Mucosa of descending colon (tissue), 3 donors: ENCODE measurements at regions not wholly inside any gene's neighbourhood (a gene's known extent, or its start where the extent isn't known, plus 50 kb on each side); places are given as distances from the start of the nearest gene placed in this dataset.

Experiments used
- ATAC-seq: fragments of 200-7000 bp; cut with Tn5 transposase; one replicate; pipeline ENCODE4 v1.9.1; 2020; ENCODE audit warnings: mild to moderate bottlenecking, moderate library complexity
- DNase-seq, 3 donors: peaks; one replicate each; pipeline ENCODE4 v3.0.0-alpha.2; 2020
- H3K36me3 ChIP-seq: fragments of 200-600 bp; one replicate; pipeline ENCODE4 v1.8.0; 2021; ENCODE audit warnings: low read depth, mild to moderate bottlenecking
- H3K4me1 ChIP-seq: fragments of 200-600 bp; one replicate; pipeline ENCODE4 v1.8.0; 2021; ENCODE audit warnings: low read depth, mild to moderate bottlenecking
- H3K4me3 ChIP-seq: fragments of 200-600 bp; one replicate; pipeline ENCODE4 v1.8.0; 2021; ENCODE audit warnings: mild to moderate bottlenecking
- H3K9me3 ChIP-seq: fragments of 200-600 bp; one replicate; pipeline ENCODE4 v1.8.0; 2021; ENCODE audit warnings: mild to moderate bottlenecking
- intact Hi-C, 2 donors: fragments of 100-400 bp; cut with DNase I in 1 of 2; cut with micrococcal nuclease in 1 of 2; formaldehyde crosslinking; loops; one replicate each; pipeline versions ENCODE4 v1.11.0 to v1.11.1; 2022; cut with DNase I, micrococcal nuclease
- TF ChIP-seq, protein P1 (sequence below): fragments of 200-600 bp; IDR thresholded peaks from one replicate; pipeline ENCODE4 v1.8.0; 2022; ENCODE audit warnings: antibody characterized with exemption, mild to moderate bottlenecking
- donor health status: DM: no; HTN: no; CAD: no; lungs with moderate emphysema.
- donor health status: DM: no; HTN: no; CAD: no.
- donor health status: DM: no; HTN: yes; CAD: no.

DNA sequence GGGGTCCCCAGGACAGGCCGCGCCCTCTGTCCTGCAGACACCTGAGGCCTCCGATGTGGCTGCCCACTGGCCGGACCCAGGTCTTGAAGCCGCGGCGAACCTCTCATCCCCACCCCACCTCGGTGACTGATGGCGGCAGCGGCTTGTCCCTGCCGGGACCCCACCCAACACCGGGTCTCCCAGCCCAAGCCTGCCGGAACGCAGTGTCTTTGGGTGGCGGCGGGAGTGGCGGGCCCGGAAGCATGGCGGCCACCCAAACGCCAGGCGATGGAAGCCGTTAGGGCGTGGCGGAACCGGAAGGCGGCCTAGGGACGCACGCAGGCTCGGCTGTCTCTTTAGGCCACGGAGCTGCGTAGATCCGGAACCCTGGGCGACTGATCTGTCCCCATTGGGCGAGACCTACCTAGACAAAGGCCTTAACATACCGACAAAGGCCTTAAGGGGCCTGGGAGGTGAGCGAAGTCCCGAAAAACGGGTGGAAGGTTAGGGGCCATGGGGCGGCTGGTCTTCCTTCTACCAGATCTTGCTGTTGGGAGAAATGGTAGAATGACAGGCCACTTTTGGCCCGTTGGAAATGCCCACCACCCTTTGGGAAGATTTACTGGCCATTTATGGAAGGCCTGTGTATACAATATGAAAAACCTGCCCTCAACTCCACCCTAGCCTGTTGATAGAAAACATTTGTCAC lies 94.6 kb upstream of the SMC2 start:
- Histone ChIP-seq H3K36me3 (no peaks in the 10 kb centered on the region), H3K4me3 (no peak overlapping the region), H3K4me1 (no peaks in the 10 kb centered on the region), H3K9me3 (no peaks in the 10 kb centered on the region)
- peak in 1 of 3 donors; percentile 35 for DNase-seq
- TF ChIP-seq, protein P1, sequence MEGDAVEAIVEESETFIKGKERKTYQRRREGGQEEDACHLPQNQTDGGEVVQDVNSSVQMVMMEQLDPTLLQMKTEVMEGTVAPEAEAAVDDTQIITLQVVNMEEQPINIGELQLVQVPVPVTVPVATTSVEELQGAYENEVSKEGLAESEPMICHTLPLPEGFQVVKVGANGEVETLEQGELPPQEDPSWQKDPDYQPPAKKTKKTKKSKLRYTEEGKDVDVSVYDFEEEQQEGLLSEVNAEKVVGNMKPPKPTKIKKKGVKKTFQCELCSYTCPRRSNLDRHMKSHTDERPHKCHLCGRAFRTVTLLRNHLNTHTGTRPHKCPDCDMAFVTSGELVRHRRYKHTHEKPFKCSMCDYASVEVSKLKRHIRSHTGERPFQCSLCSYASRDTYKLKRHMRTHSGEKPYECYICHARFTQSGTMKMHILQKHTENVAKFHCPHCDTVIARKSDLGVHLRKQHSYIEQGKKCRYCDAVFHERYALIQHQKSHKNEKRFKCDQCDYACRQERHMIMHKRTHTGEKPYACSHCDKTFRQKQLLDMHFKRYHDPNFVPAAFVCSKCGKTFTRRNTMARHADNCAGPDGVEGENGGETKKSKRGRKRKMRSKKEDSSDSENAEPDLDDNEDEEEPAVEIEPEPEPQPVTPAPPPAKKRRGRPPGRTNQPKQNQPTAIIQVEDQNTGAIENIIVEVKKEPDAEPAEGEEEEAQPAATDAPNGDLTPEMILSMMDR = no peak
- ATAC-seq = no peak
- intact Hi-C loops = no loop called here

DNA sequence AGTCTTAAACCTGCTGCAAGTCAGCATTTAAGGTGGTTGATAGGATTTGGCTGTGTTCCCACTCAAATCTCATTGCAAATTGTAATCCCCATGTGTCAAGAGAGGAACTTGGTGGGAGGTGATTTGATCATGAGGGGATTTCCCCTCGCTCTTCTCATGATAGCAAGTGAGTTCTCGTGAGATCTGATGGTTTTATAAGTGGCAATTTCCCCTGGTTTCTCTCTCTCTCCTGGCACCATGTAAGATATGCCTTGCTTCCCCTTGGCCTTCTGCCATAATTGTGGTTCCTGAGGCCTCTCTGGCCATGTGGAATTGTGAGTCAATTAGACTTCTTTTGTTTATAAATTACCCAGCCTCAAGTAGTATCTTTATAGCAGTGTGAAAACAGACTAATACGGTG lies 84.3 kb upstream of the SMC2 start:
- TF ChIP-seq, protein P1 = no peak
- DNase-seq (no peak), ATAC-seq (no peak)
- H3K36me3 ChIP-seq = no peaks in the 10 kb centered on the region
- no peaks in the 10 kb centered on the region for H3K4me1 ChIP-seq
- intact Hi-C loops = no loop called here
- no peaks in the 10 kb centered on the region for H3K9me3 ChIP-seq
- no peak overlapping the region for H3K4me3 ChIP-seq

DNA sequence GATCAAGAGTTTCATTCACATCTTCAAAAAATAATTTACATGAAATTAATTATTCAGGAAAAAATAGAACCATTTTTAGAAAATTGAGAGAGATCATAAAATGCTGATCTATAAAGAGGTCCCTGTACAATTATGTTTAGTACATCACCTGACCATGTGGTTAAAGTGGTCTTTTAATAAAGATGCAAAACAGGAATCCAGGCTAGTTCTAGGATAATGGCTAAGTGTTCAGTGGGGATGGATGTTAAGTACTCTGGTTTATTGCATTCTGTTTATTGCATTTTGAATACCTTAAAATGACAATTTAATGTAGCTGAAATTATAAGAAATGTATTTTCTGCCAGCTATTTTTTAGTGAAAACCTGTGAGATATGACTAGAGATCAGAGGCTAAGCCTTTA lies 72.0 kb upstream of the SMC2 start:
- Histone ChIP-seq H3K4me3 (no peak overlapping the region), H3K4me1 (no peaks in the 10 kb centered on the region), H3K36me3 (no peaks in the 10 kb centered on the region), H3K9me3 (no peaks in the 10 kb centered on the region)
- DNase-seq (no peak), ATAC-seq (no peak)
- TF ChIP-seq, protein P1 = no peak
- intact Hi-C loops = no loop called here

DNA sequence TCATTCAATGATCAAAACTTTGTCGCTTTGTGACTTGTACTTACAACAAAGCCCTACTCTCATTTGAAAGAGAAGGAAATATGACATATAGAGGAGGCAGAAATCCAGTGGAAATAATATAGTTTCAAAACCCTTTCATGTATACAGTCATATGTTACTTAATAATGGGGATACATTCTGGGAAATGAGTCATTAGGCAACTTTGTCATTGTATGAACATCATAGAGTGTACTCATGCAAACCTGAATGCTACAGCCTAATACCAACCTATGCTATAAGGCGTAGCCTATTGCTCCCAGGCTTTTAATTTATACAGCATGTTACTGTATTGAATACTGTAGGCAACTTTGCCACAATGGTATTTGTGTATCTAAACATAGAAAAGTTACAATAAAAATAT lies 69.0 kb upstream of the SMC2 start:
- no peak for DNase-seq
- TF ChIP-seq, protein P1 = no peak
- no peaks in the 10 kb centered on the region for H3K36me3 ChIP-seq
- H3K4me3 ChIP-seq = no peak overlapping the region
- H3K9me3 ChIP-seq = no peaks in the 10 kb centered on the region
- intact Hi-C loops = no loop called here
- no peaks in the 10 kb centered on the region for H3K4me1 ChIP-seq
- ATAC-seq = no peak

DNA sequence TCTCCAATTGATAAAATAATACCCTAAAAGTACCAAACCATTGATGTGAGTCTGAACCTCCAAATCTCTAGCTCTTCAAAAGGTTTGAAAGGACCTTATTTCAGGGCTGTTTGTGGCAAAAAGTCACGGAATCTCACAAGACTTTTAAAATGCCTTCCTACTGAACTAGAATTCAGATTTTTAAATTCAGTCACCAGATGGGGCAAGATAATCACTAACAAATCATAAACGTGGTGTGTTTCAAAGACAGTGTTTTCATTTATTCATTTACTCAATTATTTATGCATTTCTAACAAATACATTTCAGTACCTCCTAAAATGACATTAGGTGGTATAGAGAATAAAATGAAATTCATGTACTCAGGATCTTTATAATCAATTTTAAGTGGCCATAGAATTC lies 68.2 kb upstream of the SMC2 start:
- H3K4me3 ChIP-seq = no peak overlapping the region
- ATAC-seq = no peak
- H3K9me3 ChIP-seq = no peaks in the 10 kb centered on the region
- no peaks in the 10 kb centered on the region for H3K4me1 ChIP-seq
- no peaks in the 10 kb centered on the region for H3K36me3 ChIP-seq
- intact Hi-C loops = no loop called here
- DNase-seq = no peak
- TF ChIP-seq, protein P1 = no peak

DNA sequence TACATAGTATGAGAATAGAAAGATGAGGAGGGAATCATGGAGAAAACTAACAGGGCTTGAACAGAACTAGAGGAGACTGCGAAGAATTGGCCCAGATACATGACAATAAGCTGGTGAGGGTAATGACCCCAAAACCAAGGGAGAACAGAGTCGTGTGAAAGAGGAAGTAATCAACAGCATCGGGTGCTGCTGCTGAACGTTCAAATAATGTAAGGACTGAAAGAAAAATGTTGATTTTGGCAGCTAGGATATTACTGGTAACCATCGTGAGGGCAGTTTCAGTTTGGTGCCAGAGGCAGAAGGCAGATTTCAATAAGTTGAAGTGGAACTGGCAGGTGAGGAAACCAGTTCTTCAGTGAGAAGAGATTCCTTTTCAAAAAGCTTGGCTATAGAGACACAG lies 66.8 kb upstream of the SMC2 start:
- no peaks in the 10 kb centered on the region for H3K9me3 ChIP-seq
- DNase-seq (no peak), ATAC-seq (no peak)
- no peaks in the 10 kb centered on the region for H3K36me3 ChIP-seq
- intact Hi-C loops = no loop called here
- no peaks in the 10 kb centered on the region for H3K4me1 ChIP-seq
- TF ChIP-seq, protein P1 = no peak
- H3K4me3 ChIP-seq = no peak overlapping the region
